ENCODE measurements at regions not wholly inside any gene's neighbourhood (a gene's known extent, or its start where the extent isn't known, plus 50 kb on each side); places are given as distances from the start of the nearest gene placed in this dataset.
A peak's percentile ranks its signal among the peaks of the same experiment; 100 is the strongest.
"Not testable (repeated sequence)": the region's sequence is repeated elsewhere in the genome, so short reads cannot be mapped to it uniquely, and the experiment has no call there.

DNA sequence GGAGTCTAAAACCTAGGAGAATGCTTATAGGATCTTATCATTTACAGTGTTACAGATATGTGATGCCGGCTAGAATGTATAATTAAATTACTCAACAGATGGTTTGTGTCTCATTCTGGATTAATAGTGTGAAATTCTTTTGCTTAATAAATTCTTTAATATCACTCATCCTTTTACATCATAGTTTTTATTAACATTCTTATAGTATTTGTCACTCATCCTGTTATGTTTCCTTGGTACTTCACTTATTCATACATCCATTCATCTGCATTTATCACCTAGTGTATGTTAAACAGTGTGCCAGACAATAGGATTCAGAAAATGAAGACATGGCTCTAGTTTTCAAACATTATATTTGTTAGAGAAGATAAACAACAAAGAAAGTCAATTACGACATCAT lies 468.7 kb downstream of the FRK start:
- no TSS peak for BruUV-seq (replicated peaks)
- Mint-ChIP-seq H3K27ac (ENCODE audit: low read depth, unreplicated experiment) (no peak overlapping the region), H3K36me3 (ENCODE audit: insufficient read depth, unreplicated experiment) (no peaks in the 10 kb centered on the region), H3K4me1 (ENCODE audit: insufficient read depth, unreplicated experiment) (no peaks in the 10 kb centered on the region), H3K27me3 (ENCODE audit: insufficient read depth, unreplicated experiment) (no peaks in the 10 kb centered on the region), H3K9me3 (ENCODE audit: unreplicated experiment) (no peaks in the 10 kb centered on the region), H3K4me3 (ENCODE audit: unreplicated experiment) (no peak overlapping the region)
- intact Hi-C loops (cut with micrococcal nuclease) = no loop called here
- TF ChIP-seq, protein P1, sequence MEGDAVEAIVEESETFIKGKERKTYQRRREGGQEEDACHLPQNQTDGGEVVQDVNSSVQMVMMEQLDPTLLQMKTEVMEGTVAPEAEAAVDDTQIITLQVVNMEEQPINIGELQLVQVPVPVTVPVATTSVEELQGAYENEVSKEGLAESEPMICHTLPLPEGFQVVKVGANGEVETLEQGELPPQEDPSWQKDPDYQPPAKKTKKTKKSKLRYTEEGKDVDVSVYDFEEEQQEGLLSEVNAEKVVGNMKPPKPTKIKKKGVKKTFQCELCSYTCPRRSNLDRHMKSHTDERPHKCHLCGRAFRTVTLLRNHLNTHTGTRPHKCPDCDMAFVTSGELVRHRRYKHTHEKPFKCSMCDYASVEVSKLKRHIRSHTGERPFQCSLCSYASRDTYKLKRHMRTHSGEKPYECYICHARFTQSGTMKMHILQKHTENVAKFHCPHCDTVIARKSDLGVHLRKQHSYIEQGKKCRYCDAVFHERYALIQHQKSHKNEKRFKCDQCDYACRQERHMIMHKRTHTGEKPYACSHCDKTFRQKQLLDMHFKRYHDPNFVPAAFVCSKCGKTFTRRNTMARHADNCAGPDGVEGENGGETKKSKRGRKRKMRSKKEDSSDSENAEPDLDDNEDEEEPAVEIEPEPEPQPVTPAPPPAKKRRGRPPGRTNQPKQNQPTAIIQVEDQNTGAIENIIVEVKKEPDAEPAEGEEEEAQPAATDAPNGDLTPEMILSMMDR (IDR thresholded peaks at IDR 0.05; ENCODE audit: unreplicated experiment) = no peak
- no peak for DNase-seq (ENCODE audit: unreplicated experiment)
- ChIA-PET POLR2A (no interaction called here), CTCF (no interaction called here)

DNA sequence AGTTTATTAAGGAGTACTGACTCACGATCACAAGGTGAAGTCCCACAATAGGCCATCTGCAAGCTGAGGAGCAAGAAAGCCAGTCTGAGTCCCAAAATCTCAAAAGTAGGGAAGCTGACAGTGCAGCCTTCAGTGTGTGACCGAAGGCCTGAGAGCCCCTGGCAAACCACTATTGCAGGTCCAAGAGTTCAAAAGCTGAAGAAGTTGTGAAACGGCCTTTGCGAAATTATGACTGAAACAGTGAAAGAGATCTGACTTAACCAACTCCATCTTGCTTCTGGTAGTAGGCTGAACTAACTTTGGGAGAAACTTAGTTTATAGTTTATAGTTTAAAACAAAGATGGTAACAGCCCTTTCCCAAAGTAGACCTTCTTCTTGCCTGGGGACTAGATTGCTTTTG lies 471.6 kb downstream of the FRK start:
- H3K27me3 Mint-ChIP-seq (ENCODE audit: insufficient read depth, unreplicated experiment); CTCF ChIA-PET; BruUV-seq (replicated peaks): not testable (repeated sequence)

DNA sequence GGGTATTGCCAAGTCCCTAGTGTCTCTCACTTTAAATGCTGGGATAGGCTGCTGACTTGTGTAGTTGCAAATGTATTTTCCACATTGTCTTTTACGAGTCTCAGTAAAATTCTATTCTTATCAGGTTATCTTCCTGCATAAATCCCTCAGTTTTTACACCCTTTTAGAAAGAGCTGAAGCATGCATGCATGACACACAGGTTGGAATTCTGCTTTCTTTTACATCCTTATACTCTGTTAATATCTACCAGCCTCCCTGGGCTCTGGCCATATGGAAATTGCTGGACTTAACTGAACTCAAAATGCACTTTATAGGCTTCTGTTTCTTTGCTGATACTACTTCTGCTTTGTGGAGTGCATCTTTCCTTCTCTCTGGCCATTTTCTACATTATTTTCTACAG lies 477.4 kb downstream of the FRK start:
- ChIA-PET CTCF (interaction anchor here (0.6 kb wide), 1 partner anchor 540 kb away, joined by 5 read pairs; no protein-coding TSS in a partner anchor), POLR2A (interaction anchor here (0.6 kb wide), 1 partner anchor 52 kb away, joined by 3 read pairs; no protein-coding TSS in a partner anchor)
- BruUV-seq (replicated peaks) = no TSS peak
- no peaks in the 10 kb centered on the region for H3K4me1 Mint-ChIP-seq (ENCODE audit: insufficient read depth, unreplicated experiment)
- TF ChIP-seq, protein P1 (IDR thresholded peaks at IDR 0.05; ENCODE audit: unreplicated experiment) = no peak
- no peak overlapping the region for H3K27ac Mint-ChIP-seq (ENCODE audit: low read depth, unreplicated experiment)
- no peak for DNase-seq (ENCODE audit: unreplicated experiment)
- H3K36me3 Mint-ChIP-seq (ENCODE audit: insufficient read depth, unreplicated experiment) = no peaks in the 10 kb centered on the region
- intact Hi-C loops (cut with micrococcal nuclease) = no loop called here
- no peaks in the 10 kb centered on the region for H3K9me3 Mint-ChIP-seq (ENCODE audit: unreplicated experiment)
- no peak overlapping the region for H3K4me3 Mint-ChIP-seq (ENCODE audit: unreplicated experiment)
- H3K27me3 Mint-ChIP-seq (ENCODE audit: insufficient read depth, unreplicated experiment) = peaks cover 17% of the 10 kb centered on the region

More for the DNA sequence above, 471.6 kb downstream of the FRK start:
- H3K27ac Mint-ChIP-seq (ENCODE audit: low read depth, unreplicated experiment); H3K9me3 Mint-ChIP-seq (ENCODE audit: unreplicated experiment); H3K4me1 Mint-ChIP-seq (ENCODE audit: insufficient read depth, unreplicated experiment); intact Hi-C loops (cut with micrococcal nuclease); H3K4me3 Mint-ChIP-seq (ENCODE audit: unreplicated experiment); H3K36me3 Mint-ChIP-seq (ENCODE audit: insufficient read depth, unreplicated experiment); POLR2A ChIA-PET: not testable (repeated sequence)
- peak; percentile 7 for DNase-seq (ENCODE audit: unreplicated experiment)

DNA sequence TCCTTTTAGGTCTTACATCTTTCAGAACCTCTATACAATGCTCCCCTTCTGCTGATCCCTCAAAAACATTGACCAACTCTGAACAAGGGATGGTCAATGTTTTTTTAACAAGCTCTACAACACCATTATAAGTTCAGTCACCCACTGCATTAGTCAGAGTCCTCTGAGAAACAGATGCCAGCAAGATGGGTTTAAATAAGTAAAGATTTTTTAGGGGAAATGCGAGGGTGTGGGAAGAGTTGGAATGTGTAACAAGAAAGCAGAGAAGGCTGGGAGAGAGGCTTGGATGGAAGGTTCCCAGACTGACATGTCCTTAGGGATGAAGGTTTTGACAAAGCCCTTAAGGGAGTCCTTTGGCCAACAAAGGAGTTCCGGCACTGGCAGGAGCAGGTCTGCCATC lies 478.3 kb downstream of the FRK start:
- BruUV-seq (replicated peaks) = no TSS peak
- H3K36me3 Mint-ChIP-seq (ENCODE audit: insufficient read depth, unreplicated experiment) = no peaks in the 10 kb centered on the region
- H3K27me3 Mint-ChIP-seq (ENCODE audit: insufficient read depth, unreplicated experiment) = peaks cover 17% of the 10 kb centered on the region
- no peaks in the 10 kb centered on the region for H3K4me1 Mint-ChIP-seq (ENCODE audit: insufficient read depth, unreplicated experiment)
- CTCF ChIA-PET = no interaction called here
- intact Hi-C loops (cut with micrococcal nuclease) = no loop called here
- H3K27ac Mint-ChIP-seq (ENCODE audit: low read depth, unreplicated experiment) = no peak overlapping the region
- DNase-seq (ENCODE audit: unreplicated experiment) = no peak
- no peaks in the 10 kb centered on the region for H3K9me3 Mint-ChIP-seq (ENCODE audit: unreplicated experiment)
- no peak overlapping the region for H3K4me3 Mint-ChIP-seq (ENCODE audit: unreplicated experiment)
- TF ChIP-seq, protein P1 (IDR thresholded peaks at IDR 0.05; ENCODE audit: unreplicated experiment) = no peak
- POLR2A ChIA-PET = no interaction called here

DNA sequence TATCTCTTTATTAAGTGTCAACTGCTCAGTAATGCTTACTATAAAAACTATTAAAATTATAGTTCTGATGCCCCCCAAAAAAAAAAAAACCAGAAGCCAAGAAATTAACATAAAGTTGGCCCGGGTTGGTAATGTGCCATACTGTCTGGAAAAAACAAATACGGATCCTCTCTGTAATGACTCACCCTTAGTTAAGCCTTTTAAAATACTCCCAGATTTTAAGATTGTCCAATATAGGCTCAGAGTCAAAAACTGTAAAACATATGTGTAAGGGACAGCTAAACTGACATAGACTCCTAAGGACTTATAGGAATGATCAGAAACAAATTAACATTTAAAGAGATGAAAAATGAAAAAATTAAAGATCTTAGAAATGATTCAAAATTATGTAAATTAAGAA lies 481.1 kb downstream of the FRK start:
- peaks cover 17% of the 10 kb centered on the region for H3K27me3 Mint-ChIP-seq (ENCODE audit: insufficient read depth, unreplicated experiment)
- H3K27ac Mint-ChIP-seq (ENCODE audit: low read depth, unreplicated experiment); H3K4me3 Mint-ChIP-seq (ENCODE audit: unreplicated experiment); intact Hi-C loops (cut with micrococcal nuclease); H3K9me3 Mint-ChIP-seq (ENCODE audit: unreplicated experiment); H3K36me3 Mint-ChIP-seq (ENCODE audit: insufficient read depth, unreplicated experiment); CTCF ChIA-PET; H3K4me1 Mint-ChIP-seq (ENCODE audit: insufficient read depth, unreplicated experiment); POLR2A ChIA-PET; DNase-seq (ENCODE audit: unreplicated experiment); BruUV-seq (replicated peaks): not testable (repeated sequence)

Measured in MCF 10A (cell line).